ENCODE measurements at regions not wholly inside any gene's neighbourhood (a gene's known extent, or its start where the extent isn't known, plus 50 kb on each side); places are given as distances from the start of the nearest gene placed in this dataset.

- TF ChIP-seq EZH2 (IDR thresholded peaks at IDR 0.05; ENCODE audit: low read length, unreplicated experiment) (no peak), CTCF (conservative IDR thresholded peaks at IDR 0.05; ENCODE audit: low read depth, low read length) (no peak), EZH2phosphoT487 (IDR thresholded peaks at IDR 0.05; ENCODE audit: borderline replicate concordance, low read length) (no peak)
Observed at GRCh38 chr3:162970292-162970691, 1473.7 kb downstream of the OTOL1 start.
